Mucosa of descending colon (tissue), 3 donors: ENCODE measurements at regions not wholly inside any gene's neighbourhood (a gene's known extent, or its start where the extent isn't known, plus 50 kb on each side); places are given as distances from the start of the nearest gene placed in this dataset.

Experiments
- ATAC-seq: fragments of 200-7000 bp; cut with Tn5 transposase; one replicate; pipeline ENCODE4 v1.9.1; 2020; ENCODE audit warnings: mild to moderate bottlenecking, moderate library complexity
- DNase-seq, 3 donors: peaks; one replicate each; pipeline ENCODE4 v3.0.0-alpha.2; 2020
- H3K36me3 ChIP-seq: fragments of 200-600 bp; one replicate; pipeline ENCODE4 v1.8.0; 2021; ENCODE audit warnings: low read depth, mild to moderate bottlenecking
- H3K4me1 ChIP-seq: fragments of 200-600 bp; one replicate; pipeline ENCODE4 v1.8.0; 2021; ENCODE audit warnings: low read depth, mild to moderate bottlenecking
- H3K4me3 ChIP-seq: fragments of 200-600 bp; one replicate; pipeline ENCODE4 v1.8.0; 2021; ENCODE audit warnings: mild to moderate bottlenecking
- H3K9me3 ChIP-seq: fragments of 200-600 bp; one replicate; pipeline ENCODE4 v1.8.0; 2021; ENCODE audit warnings: mild to moderate bottlenecking
- intact Hi-C, 2 donors: fragments of 100-400 bp; cut with DNase I in 1 of 2; cut with micrococcal nuclease in 1 of 2; formaldehyde crosslinking; loops; one replicate each; pipeline versions ENCODE4 v1.11.0 to v1.11.1; 2022; cut with DNase I, micrococcal nuclease
- TF ChIP-seq, protein P1 (sequence below): fragments of 200-600 bp; IDR thresholded peaks from one replicate; pipeline ENCODE4 v1.8.0; 2022; ENCODE audit warnings: antibody characterized with exemption, mild to moderate bottlenecking
- donor health status: DM: no; HTN: no; CAD: no; lungs with moderate emphysema.
- donor health status: DM: no; HTN: no; CAD: no.
- donor health status: DM: no; HTN: yes; CAD: no.

GRCh38 chr9:78620764-78621163 lies 323.8 kb downstream of the PSAT1 start:
- DNase-seq (no peak), ATAC-seq (no peak)
- intact Hi-C loops: no loop called here
- no peaks in the 10 kb centered on the region for H3K4me1 ChIP-seq
- TF ChIP-seq, protein P1, sequence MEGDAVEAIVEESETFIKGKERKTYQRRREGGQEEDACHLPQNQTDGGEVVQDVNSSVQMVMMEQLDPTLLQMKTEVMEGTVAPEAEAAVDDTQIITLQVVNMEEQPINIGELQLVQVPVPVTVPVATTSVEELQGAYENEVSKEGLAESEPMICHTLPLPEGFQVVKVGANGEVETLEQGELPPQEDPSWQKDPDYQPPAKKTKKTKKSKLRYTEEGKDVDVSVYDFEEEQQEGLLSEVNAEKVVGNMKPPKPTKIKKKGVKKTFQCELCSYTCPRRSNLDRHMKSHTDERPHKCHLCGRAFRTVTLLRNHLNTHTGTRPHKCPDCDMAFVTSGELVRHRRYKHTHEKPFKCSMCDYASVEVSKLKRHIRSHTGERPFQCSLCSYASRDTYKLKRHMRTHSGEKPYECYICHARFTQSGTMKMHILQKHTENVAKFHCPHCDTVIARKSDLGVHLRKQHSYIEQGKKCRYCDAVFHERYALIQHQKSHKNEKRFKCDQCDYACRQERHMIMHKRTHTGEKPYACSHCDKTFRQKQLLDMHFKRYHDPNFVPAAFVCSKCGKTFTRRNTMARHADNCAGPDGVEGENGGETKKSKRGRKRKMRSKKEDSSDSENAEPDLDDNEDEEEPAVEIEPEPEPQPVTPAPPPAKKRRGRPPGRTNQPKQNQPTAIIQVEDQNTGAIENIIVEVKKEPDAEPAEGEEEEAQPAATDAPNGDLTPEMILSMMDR: no peak
- H3K9me3 ChIP-seq: no peaks in the 10 kb centered on the region
- no peak overlapping the region for H3K4me3 ChIP-seq
- H3K36me3 ChIP-seq: no peaks in the 10 kb centered on the region

DNA sequence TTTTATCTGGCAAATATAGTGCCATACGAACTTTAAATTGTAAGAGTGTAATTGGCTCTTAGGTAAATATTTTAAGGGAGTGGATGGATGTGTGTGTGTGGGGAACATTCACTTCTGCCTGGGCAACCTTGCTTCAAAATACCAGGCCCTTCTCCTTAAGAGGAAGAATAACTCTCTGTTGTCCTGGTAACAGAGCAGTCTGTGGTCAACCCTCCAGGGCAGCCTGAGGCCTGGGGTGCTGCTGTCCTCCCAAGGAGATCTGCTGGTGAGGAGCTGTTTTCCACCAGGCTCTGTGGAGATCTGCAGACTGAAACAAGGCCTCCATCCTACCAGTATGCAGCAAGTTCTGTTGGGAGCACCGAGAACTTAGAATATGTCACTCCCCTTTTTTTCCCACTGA lies 325.2 kb downstream of the PSAT1 start:
- Histone ChIP-seq H3K36me3 (no peaks in the 10 kb centered on the region), H3K9me3 (no peaks in the 10 kb centered on the region), H3K4me1 (no peaks in the 10 kb centered on the region), H3K4me3 (no peak overlapping the region)
- intact Hi-C loops: no loop called here
- TF ChIP-seq, protein P1: no peak
- no peak for DNase-seq
- ATAC-seq: no peak

DNA sequence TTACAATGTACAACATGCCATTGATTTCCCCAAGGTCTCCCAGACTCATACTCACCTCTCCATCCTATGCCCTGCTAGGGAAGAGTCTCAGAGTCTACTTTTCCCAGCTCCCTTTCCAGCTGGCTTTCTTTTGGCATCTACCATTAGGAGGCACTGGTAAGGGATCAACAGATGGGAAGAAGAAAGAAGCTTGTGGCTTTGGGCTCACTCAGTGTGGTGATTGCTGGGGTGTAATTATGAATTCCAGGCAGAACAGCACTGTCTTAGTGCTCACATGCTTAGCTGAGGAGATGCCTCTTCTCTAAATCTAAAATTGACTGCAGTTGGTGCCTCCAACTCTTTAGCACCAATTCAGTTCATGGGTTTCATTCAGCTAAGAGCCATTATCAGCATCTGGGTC lies 330.0 kb downstream of the PSAT1 start:
- ATAC-seq (no peak), DNase-seq (no peak)
- Histone ChIP-seq H3K4me1 (no peaks in the 10 kb centered on the region), H3K4me3 (no peak overlapping the region), H3K9me3 (no peaks in the 10 kb centered on the region), H3K36me3 (no peaks in the 10 kb centered on the region)
- intact Hi-C loops: no loop called here
- TF ChIP-seq, protein P1: no peak

- H3K9me3 ChIP-seq: no peaks in the 10 kb centered on the region
- H3K36me3 ChIP-seq: no peaks in the 10 kb centered on the region
- TF ChIP-seq, protein P1: no peak
- intact Hi-C loops: no loop called here
- ATAC-seq: no peak
- no peak for DNase-seq
- H3K4me1 ChIP-seq: no peaks in the 10 kb centered on the region
- no peak overlapping the region for H3K4me3 ChIP-seq
These were observed 334.0 kb downstream of the PSAT1 start for GRCh38 chr9:78630966-78631365.

DNA sequence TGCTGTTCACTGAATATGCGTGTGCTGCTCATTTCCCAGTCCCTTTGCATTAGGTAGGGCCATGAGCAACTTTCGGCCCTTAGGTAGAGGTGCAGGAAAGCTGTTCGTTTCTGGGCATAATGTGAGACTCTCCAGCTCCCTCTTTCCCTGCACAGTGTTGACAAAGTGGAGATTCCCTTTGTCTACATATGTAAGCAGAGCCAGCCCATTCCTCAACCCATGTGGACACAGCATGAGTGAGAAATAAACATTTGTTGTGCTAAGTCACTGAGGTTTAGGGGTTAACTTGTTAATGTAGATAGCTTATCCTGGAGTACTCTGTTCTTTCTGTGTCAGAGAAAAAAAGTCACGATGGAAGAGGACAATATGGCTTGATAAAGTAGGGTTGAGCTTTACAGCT lies 343.8 kb downstream of the PSAT1 start:
- ATAC-seq (no peak), DNase-seq (no peak)
- no peak overlapping the region for H3K4me3 ChIP-seq
- no peaks in the 10 kb centered on the region for H3K36me3 ChIP-seq
- intact Hi-C loops: no loop called here
- TF ChIP-seq, protein P1: no peak
- H3K9me3 ChIP-seq: no peaks in the 10 kb centered on the region
- no peaks in the 10 kb centered on the region for H3K4me1 ChIP-seq

- Histone ChIP-seq H3K9me3 (peaks cover 4% of the 10 kb centered on the region), H3K4me1 (no peaks in the 10 kb centered on the region), H3K36me3 (no peaks in the 10 kb centered on the region), H3K4me3 (no peak overlapping the region)
- DNase-seq (no peak), ATAC-seq (no peak)
- TF ChIP-seq, protein P1: no peak
- intact Hi-C loops: no loop called here
These were observed 347.4 kb downstream of the PSAT1 start for GRCh38 chr9:78644359-78644758.
